ENCODE measurements at regions not wholly inside any gene's neighbourhood (a gene's known extent, or its start where the extent isn't known, plus 50 kb on each side); places are given as distances from the start of the nearest gene placed in this dataset.

DNA sequence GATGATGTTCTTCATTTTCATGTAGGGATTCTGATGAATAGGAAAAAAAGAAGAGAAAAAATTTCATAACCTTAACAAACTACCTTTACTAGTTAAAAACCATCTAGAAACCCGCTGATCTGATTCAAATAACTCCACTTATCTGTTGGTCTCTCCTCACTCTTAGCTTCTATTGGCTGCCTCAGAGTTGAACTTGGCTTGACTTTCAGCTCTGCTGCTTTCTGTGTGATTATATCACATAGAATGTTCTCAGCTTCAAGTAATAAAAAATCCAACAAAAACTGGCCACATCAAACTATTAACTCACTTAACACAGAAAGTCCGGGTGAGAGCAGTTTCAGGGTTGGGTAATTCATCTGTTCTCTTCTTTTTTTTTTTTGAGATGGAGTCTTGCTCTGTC, 126.8 kb upstream of the RASGRP1 start:
- Histone ChIP-seq H3K36me3 (ENCODE audit: control insufficient read depth, low read length) (no peaks in the 10 kb centered on the region), H3K4me1 (ENCODE audit: control insufficient read depth, low read length) (peaks cover 9% of the 10 kb centered on the region), H3K27ac (ENCODE audit: low read depth, low read length) (no peak overlapping the region), H3F3A (ENCODE audit: control insufficient read depth, insufficient read depth) (no peaks in the 10 kb centered on the region), H3K79me2 (ENCODE audit: control insufficient read depth, low read length) (no peaks in the 10 kb centered on the region), H3K9me2 (replicated peaks; ENCODE audit: control insufficient read depth, low read length) (no peaks in the 10 kb centered on the region), H3K4me3 (ENCODE audit: low read length) (no peak overlapping the region), H3K9me3 (ENCODE audit: control insufficient read depth, insufficient read depth, low read length) (no peaks in the 10 kb centered on the region), H3K4me2 (ENCODE audit: low read length) (no peak overlapping the region), H4K20me1 (ENCODE audit: control insufficient read depth, insufficient read depth, low read depth, low read length) (no peaks in the 10 kb centered on the region), H3K27me3 (ENCODE audit: control insufficient read depth, low read length) (no peaks in the 10 kb centered on the region)
- TF ChIP-seq, protein P1, sequence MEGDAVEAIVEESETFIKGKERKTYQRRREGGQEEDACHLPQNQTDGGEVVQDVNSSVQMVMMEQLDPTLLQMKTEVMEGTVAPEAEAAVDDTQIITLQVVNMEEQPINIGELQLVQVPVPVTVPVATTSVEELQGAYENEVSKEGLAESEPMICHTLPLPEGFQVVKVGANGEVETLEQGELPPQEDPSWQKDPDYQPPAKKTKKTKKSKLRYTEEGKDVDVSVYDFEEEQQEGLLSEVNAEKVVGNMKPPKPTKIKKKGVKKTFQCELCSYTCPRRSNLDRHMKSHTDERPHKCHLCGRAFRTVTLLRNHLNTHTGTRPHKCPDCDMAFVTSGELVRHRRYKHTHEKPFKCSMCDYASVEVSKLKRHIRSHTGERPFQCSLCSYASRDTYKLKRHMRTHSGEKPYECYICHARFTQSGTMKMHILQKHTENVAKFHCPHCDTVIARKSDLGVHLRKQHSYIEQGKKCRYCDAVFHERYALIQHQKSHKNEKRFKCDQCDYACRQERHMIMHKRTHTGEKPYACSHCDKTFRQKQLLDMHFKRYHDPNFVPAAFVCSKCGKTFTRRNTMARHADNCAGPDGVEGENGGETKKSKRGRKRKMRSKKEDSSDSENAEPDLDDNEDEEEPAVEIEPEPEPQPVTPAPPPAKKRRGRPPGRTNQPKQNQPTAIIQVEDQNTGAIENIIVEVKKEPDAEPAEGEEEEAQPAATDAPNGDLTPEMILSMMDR (IDR thresholded peaks at IDR 0.05; ENCODE audit: low read depth, low read length, poor library complexity, severe bottlenecking): no peak
- TF ChIP-seq EZH2phosphoT487 (IDR thresholded peaks at IDR 0.05; ENCODE audit: borderline replicate concordance, low read length): no peak

DNA sequence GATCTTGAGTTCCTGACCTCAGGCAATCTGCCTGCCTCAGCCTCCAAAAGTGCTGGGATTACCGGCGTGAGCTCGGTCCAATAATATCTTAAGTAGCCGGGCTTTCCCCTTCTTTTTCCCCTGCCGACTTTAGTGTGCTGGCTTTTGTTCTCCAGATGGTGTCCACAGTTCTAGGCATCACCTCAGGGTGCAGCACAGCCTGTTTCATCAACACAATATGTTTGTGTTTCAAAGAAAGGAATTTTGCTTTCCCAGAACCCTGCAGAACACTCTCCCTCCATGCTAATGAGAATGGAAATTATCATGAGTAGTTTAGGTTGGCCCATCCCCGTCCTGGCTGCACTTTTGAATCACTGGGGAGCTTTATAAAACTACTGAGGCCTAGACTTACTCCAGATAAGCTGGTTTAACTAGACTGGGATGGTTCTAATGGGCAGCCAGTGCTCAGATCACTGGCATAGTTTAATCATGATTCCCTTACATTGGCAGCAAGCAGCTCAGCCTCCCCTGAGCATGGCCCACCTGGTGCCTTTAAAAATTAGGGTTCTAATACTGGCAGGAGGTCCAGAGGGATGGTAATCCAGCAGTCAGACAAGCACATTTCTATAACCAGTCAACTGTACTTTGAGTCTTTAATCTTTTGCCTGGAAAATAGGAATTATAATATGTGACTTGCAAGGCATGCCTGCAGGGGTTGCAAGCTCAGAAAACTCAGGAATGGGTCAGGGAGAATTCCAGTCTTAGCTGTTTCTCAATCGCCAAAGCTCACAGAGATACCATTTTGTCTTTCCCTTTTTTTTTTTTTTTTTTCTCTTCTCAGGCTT, 127.6 kb upstream of the RASGRP1 start:
- Histone ChIP-seq H3K9me2 (replicated peaks; ENCODE audit: control insufficient read depth, low read length) (no peaks in the 10 kb centered on the region), H3K9me3 (ENCODE audit: control insufficient read depth, insufficient read depth, low read length) (no peaks in the 10 kb centered on the region), H3K27ac (ENCODE audit: low read depth, low read length) (no peak overlapping the region), H3K79me2 (ENCODE audit: control insufficient read depth, low read length) (no peaks in the 10 kb centered on the region), H4K20me1 (ENCODE audit: control insufficient read depth, insufficient read depth, low read depth, low read length) (no peaks in the 10 kb centered on the region), H3K4me3 (ENCODE audit: low read length) (no peak overlapping the region), H3F3A (ENCODE audit: control insufficient read depth, insufficient read depth) (no peaks in the 10 kb centered on the region), H3K4me1 (ENCODE audit: control insufficient read depth, low read length) (peaks cover 9% of the 10 kb centered on the region), H3K27me3 (ENCODE audit: control insufficient read depth, low read length) (no peaks in the 10 kb centered on the region), H3K36me3 (ENCODE audit: control insufficient read depth, low read length) (no peaks in the 10 kb centered on the region), H3K4me2 (ENCODE audit: low read length) (no peak overlapping the region)
- TF ChIP-seq EZH2phosphoT487 (IDR thresholded peaks at IDR 0.05; ENCODE audit: borderline replicate concordance, low read length): no peak

DNA sequence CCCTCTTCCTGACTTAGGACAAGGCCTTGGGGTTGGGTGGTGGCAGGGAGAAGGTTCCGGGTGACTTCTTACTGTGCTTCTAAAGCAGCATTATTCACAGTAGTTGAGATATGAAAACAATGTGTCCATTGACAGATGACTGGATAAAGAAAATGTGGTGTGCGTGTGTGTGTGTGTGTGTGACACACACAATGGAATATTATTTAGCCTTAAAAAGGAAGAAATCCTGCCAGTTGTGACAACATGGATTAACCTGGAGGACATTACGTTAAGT, 128.1 kb upstream of the RASGRP1 start:
- TF ChIP-seq EZH2phosphoT487 (IDR thresholded peaks at IDR 0.05; ENCODE audit: borderline replicate concordance, low read length): no peak
- TF ChIP-seq, protein P1 (IDR thresholded peaks at IDR 0.05; ENCODE audit: low read depth, low read length, poor library complexity, severe bottlenecking): no peak
- no peak overlapping the region for H3K4me3 ChIP-seq (ENCODE audit: low read length)
- H3K4me1 ChIP-seq (ENCODE audit: control insufficient read depth, low read length): peaks cover 9% of the 10 kb centered on the region
- H3F3A ChIP-seq (ENCODE audit: control insufficient read depth, insufficient read depth): no peaks in the 10 kb centered on the region
- H3K27me3 ChIP-seq (ENCODE audit: control insufficient read depth, low read length): no peaks in the 10 kb centered on the region
- H3K4me2 ChIP-seq (ENCODE audit: low read length): no peak overlapping the region
- H3K9me2 ChIP-seq (replicated peaks; ENCODE audit: control insufficient read depth, low read length): no peaks in the 10 kb centered on the region
- no peaks in the 10 kb centered on the region for H3K9me3 ChIP-seq (ENCODE audit: control insufficient read depth, insufficient read depth, low read length)
- H3K79me2 ChIP-seq (ENCODE audit: control insufficient read depth, low read length): no peaks in the 10 kb centered on the region
- no peaks in the 10 kb centered on the region for H4K20me1 ChIP-seq (ENCODE audit: control insufficient read depth, insufficient read depth, low read depth, low read length)
- no peaks in the 10 kb centered on the region for H3K36me3 ChIP-seq (ENCODE audit: control insufficient read depth, low read length)
- no peak overlapping the region for H3K27ac ChIP-seq (ENCODE audit: low read depth, low read length)

DNA sequence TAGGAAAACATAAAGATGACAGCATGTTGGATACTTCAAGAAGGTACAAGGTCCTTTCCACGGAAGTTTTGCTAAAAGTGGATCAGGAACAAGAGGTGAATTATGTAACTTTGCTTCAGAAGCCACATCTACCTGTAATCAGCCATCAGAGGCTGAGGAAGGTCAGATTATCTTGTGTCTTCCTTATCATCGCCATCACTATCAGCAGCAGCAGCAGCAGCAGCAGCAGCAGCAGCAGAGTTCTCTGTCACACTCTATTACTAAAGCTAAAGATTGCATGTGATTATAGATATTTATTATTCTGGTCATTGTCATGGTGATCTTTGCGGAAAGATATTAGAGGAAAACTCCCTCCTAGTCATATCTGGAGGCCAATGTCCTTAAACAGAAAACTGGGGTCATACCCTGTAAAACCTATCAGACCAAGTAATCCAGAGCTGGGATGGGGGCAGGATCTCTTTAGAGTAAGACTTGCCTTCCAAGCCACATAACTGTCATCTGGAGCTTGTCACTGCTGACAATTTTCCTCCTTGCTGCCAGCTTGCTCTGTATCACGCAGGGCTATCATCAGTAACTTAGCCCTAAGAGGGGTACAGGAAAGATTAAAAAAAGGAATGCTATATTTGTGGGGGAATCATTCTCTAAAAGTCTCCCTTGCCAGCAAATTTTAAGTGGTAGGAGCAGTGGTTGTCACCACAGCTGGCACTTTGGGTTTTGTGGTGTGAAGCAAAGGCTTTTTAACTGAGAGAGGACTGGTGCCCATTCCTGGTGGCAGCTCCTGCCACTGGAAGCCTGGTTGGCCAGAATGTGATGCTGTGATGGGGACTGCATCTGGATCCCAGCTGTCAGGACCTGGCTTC, 130.9 kb upstream of the RASGRP1 start:
- H3F3A ChIP-seq (ENCODE audit: control insufficient read depth, insufficient read depth): no peaks in the 10 kb centered on the region
- peaks cover under 1% of the 10 kb centered on the region; the same call in 1 of the 2 replicates for H3K4me1 ChIP-seq (ENCODE audit: control insufficient read depth, low read length)
- H3K27me3 ChIP-seq (ENCODE audit: control insufficient read depth, low read length): no peaks in the 10 kb centered on the region
- no peaks in the 10 kb centered on the region for H3K36me3 ChIP-seq (ENCODE audit: control insufficient read depth, low read length)
- no peaks in the 10 kb centered on the region for H3K9me2 ChIP-seq (replicated peaks; ENCODE audit: control insufficient read depth, low read length)
- no peaks in the 10 kb centered on the region for H3K79me2 ChIP-seq (ENCODE audit: control insufficient read depth, low read length)
- H3K9me3 ChIP-seq (ENCODE audit: control insufficient read depth, insufficient read depth, low read length): no peaks in the 10 kb centered on the region
- H3K4me3 ChIP-seq (ENCODE audit: low read length): no peak overlapping the region
- no peaks in the 10 kb centered on the region for H4K20me1 ChIP-seq (ENCODE audit: control insufficient read depth, insufficient read depth, low read depth, low read length)
- H3K27ac ChIP-seq (ENCODE audit: low read depth, low read length): no peak overlapping the region
- TF ChIP-seq, protein P1 (IDR thresholded peaks at IDR 0.05; ENCODE audit: low read depth, low read length, poor library complexity, severe bottlenecking): no peak
- TF ChIP-seq EZH2phosphoT487 (IDR thresholded peaks at IDR 0.05; ENCODE audit: borderline replicate concordance, low read length): no peak
- H3K4me2 ChIP-seq (ENCODE audit: low read length): no peak overlapping the region
